ENCODE measurements at regions not wholly inside any gene's neighbourhood (a gene's known extent, or its start where the extent isn't known, plus 50 kb on each side); places are given as distances from the start of the nearest gene placed in this dataset.

GRCh38 chr13:112168761-112169160 is 101.8 kb downstream of the SOX1 start:
- TF ChIP-seq CTCF (IDR thresholded peaks at IDR 0.05; ENCODE audit: insufficient read depth in 1 of 2, low read depth in 1 of 2, low read length in 1 of 2, severe bottlenecking in 1 of 2, unreplicated experiment in 1 of 2) = no peak
- Mint-ChIP-seq H3K27ac (ENCODE audit: unreplicated experiment) (no peak overlapping the region), H3K4me3 (ENCODE audit: unreplicated experiment) (no peak overlapping the region), H3K4me1 (ENCODE audit: low read depth, unreplicated experiment) (no peaks in the 10 kb centered on the region), H3K27me3 (ENCODE audit: insufficient read depth, unreplicated experiment) (peaks cover 18% of the 10 kb centered on the region), H3K36me3 (ENCODE audit: insufficient read depth, unreplicated experiment) (no peaks in the 10 kb centered on the region), H3K9me3 (ENCODE audit: unreplicated experiment) (peaks cover 5% of the 10 kb centered on the region)
- Histone ChIP-seq H3K36me3 (ENCODE audit: control insufficient read depth, insufficient read depth, low read length) (no peaks in the 10 kb centered on the region), H3K4me1 (no peaks in the 10 kb centered on the region), H3K27me3 (replicated peaks; ENCODE audit: control insufficient read depth, insufficient read depth, low read length) (no peaks in the 10 kb centered on the region), H3K4me3 (ENCODE audit: low read depth, low read length) (no peak overlapping the region), H3K9me3 (no peaks in the 10 kb centered on the region)
- peak in 1 of 2 experiments; percentile 5 for DNase-seq
- no TSS peak for BruUV-seq (replicated peaks)
- intact Hi-C loops (cut with micrococcal nuclease; ENCODE audit: unreplicated experiment) = no loop called here
- CTCF ChIA-PET = no interaction called here
- POLR2A ChIA-PET = no interaction called here

- CTCF ChIA-PET = no interaction called here
- H3K36me3 Mint-ChIP-seq (ENCODE audit: insufficient read depth, unreplicated experiment) = no peaks in the 10 kb centered on the region
Observed at GRCh38 chr13:112169941-112170822, 103.2 kb downstream of the SOX1 start.

More at GRCh38 chr13:112169941-112170822, 103.2 kb downstream of the SOX1 start:
- intact Hi-C loops (cut with micrococcal nuclease; ENCODE audit: unreplicated experiment) = no loop called here
- Histone ChIP-seq H3K4me1 (no peaks in the 10 kb centered on the region), H3K4me3 (ENCODE audit: low read depth, low read length) (no peak overlapping the region), H3K36me3 (ENCODE audit: control insufficient read depth, insufficient read depth, low read length) (no peaks in the 10 kb centered on the region), H3K9me3 (peaks cover 8% of the 10 kb centered on the region; the same call in 1 of the 2 replicates), H3K27me3 (replicated peaks; ENCODE audit: control insufficient read depth, insufficient read depth, low read length) (no peaks in the 10 kb centered on the region)
- POLR2A ChIA-PET = no interaction called here
- Mint-ChIP-seq H3K4me1 (ENCODE audit: low read depth, unreplicated experiment) (no peaks in the 10 kb centered on the region), H3K27ac (ENCODE audit: unreplicated experiment) (no peak overlapping the region), H3K27me3 (ENCODE audit: insufficient read depth, unreplicated experiment) (peaks cover 21% of the 10 kb centered on the region), H3K4me3 (ENCODE audit: unreplicated experiment) (no peak overlapping the region), H3K9me3 (ENCODE audit: unreplicated experiment) (peaks cover 17% of the 10 kb centered on the region)
- TF ChIP-seq CTCF (IDR thresholded peaks at IDR 0.05; ENCODE audit: insufficient read depth in 1 of 2, low read depth in 1 of 2, low read length in 1 of 2, severe bottlenecking in 1 of 2, unreplicated experiment in 1 of 2) = no peak
- peak in 1 of 2 experiments; percentile 27 for DNase-seq
- no TSS peak for BruUV-seq (replicated peaks)
